Ureter (tissue), 1 donor: ENCODE measurements at regions not wholly inside any gene's neighbourhood (a gene's known extent, or its start where the extent isn't known, plus 50 kb on each side); places are given as distances from the start of the nearest gene placed in this dataset.
A peak's percentile ranks its signal among the peaks of the same experiment; 100 is the strongest.
"Not testable (repeated sequence)": the region's sequence is repeated elsewhere in the genome, so short reads cannot be mapped to it uniquely, and the experiment has no call there.

Experiments
- DNase-seq: peaks from one replicate; pipeline ENCODE4 v3.0.0-alpha.2; 2020; ENCODE audit warnings: low spot score
- donor health status: DM: yes; HTN: yes; CAD: no.

DNA sequence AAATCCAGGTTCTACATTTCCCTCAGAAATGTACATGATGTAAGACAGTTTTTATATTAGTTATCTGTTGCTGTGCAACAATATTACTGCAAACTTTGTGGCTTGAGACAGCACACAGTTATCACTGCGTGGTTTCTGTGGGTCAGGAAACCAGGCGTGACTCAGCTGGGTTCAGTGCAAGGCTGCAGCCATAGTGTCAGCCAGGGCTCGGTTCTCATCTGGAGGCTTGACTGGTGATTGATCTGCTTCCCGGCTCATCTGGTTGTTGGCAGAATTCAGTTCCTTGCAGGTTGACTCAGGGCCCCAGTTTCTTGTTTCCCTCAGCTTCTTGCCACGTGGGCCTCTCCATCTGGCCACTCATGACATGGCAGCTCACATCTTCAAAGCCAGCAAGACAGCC is 146.8 kb upstream of the ROPN1B start:
- DNase-seq = not testable (repeated sequence)

DNA sequence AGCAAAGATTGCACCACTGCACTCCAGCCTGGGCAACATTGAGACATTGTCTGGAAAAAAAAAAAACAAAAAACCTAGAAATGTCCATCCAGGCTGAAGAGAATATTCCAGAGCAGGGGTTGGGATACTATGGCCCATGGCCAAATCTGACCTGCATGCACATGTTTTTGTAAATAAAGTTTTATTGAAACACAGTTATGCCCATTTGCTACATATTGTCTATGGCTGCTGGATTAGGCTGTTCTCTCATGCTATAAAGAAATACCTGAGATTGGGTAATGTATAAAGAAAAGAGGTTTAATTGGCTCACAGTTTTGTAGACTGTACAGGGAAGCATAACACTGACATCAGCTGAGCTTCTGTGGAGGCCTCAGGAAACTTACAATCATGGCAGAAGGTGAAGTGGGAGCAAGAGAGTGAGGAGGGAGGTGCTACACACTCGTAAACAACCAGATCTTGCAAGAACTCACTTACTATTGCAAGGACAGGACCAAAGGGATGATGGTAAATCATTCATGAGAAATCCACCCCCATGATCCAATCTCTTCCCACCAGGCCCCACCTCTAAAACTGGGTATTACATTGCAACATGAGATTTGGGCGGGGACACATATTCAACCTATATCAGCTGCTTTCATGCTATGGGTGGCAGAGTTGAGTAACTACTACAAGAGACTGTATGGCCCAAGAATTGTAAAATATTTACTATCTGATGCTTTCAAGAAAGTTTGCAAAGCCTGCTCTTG is 137.8 kb upstream of the ROPN1B start:
- DNase-seq = not testable (repeated sequence)

DNA sequence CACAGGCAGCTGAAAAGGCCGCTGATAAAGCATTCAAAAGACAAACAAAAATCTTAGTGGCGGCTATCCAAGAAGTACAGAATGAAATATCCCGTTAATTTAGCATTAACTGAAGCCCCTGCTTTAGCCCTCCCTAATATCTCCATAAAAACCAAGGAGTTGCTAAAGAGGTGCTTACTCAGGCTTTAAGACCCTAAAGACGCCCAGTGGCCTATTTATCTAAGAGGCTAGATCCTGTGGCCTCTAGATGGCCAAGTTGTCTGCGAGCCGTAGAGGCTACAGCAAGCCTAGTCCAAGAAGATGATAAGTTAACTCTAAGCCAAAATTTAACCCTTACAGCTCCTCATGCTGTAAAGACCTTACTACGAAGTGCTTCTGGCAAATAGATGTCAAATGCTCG is 133.4 kb upstream of the ROPN1B start:
- not testable (repeated sequence) for DNase-seq

DNA sequence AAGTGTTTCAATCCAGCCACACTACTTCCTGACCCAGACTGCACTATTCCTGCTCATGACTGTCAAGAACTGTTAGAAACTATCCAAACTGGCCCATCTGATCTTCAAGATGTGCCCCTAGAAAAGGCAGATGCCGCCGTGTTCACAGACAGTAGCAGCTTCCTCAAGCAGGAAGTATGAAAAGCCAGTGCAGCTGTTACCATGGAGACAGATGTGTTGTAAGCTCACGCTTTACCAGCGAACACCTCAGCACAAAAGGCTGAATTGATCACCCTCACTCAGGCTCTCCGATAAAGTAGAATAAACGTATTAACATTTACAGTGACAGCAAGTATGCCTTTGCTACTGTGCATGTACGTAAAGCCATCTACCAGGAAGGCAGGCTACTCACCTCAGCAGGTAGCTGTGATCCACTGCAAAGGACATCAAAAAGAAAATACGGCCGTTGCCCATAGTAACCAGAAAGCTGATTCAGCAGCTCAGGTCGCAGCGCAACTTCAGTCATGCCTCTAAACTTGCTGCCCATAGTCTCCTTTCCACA is 132.9 kb upstream of the ROPN1B start:
- not testable (repeated sequence) for DNase-seq

DNA sequence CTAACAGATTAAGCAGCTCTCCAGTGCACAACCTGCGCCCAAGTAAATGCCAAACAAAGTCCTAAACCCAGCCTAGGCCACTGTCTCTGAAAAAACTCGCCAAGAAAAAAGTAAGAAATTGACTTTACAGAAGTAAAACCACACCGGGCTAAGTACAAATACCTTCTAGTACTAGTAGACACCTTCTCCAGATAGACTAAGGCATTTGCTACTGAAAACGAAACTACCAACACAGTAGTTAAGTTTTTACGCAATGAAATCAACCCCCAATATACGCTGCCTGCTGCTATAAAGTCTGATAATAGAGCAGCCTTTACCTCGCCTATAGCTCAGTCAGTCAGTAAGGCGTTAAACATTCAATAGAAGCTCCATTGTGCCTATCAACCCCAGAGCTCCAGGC is 132.2 kb upstream of the ROPN1B start:
- DNase-seq = not testable (repeated sequence)

DNA sequence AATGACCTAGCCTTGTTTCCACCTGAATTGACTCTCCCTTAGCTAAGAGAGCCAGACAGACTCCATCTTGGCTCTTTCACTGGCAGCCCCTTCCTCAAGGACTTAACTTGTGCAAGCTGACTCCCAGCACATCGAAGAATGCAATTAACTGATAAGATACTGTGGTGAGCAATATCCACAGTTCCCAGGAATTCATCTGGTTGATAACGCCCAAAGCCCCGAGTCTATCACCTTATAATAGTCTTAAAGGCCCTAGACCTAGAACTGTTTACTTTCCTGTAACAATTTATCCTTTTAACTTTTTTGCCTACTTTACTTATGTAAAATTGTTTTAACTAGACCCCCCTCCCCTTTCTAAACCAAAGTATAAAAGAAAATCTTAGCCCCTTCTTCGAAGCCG is 130.1 kb upstream of the ROPN1B start:
- not testable (repeated sequence) for DNase-seq

DNA sequence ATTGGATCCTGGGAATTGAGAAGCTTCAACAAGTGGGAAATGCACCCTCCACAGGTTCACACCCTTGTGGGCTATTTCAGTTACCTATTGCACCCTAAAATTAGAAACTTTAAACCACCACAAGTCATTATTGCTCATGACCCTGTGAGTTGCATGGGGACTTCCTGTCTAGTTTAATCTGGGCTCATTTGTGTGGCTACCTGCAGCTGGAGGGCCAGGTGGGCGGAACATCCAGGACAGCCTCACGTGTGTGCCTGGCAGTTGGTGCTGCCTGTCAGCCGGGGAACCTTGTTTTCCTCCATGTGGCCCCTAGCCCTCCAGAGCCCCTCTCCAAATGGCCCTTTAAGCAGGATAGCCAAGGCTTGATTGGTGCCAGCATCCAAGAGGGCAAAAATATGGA is 128.5 kb upstream of the ROPN1B start:
- not testable (repeated sequence) for DNase-seq

DNA sequence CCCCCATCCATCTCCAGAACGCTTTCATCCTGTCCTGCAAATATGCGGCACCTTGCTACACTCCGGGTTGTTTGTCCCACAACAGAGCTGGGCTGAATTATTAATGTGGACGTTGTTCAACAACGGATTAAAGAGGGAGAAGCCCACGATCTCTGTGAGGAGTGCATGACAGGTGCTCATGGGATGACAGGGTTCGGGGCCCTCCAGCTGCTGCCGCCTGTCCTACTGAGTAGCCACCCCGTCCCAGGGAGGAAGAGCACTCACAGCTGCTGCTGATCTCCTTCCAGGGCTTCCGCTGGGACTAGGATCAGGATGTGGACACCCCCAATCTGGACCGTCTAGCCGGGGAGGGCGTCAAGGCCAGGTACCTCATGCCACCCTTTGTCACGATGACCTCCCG is 121.0 kb upstream of the ROPN1B start:
- not testable (repeated sequence) for DNase-seq

DNA sequence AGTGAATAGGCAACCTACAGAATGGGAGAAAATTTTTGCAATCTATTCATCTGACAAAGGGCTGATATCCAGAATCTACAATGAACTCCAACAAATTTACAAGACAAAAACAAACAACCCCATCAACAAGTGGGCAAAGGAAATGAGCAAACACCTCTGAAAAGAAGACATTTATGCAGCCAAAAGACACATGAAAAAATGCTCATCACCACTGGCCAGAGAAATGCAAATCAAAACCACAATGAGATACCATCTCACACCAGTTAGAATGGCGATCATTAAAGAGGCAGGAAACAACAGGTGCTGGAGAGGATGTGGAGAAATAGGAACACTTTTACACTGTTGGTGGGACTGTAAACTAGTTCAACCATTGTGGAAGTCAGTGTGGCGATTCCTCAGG is 114.0 kb upstream of the ROPN1B start:
- not testable (repeated sequence) for DNase-seq

DNA sequence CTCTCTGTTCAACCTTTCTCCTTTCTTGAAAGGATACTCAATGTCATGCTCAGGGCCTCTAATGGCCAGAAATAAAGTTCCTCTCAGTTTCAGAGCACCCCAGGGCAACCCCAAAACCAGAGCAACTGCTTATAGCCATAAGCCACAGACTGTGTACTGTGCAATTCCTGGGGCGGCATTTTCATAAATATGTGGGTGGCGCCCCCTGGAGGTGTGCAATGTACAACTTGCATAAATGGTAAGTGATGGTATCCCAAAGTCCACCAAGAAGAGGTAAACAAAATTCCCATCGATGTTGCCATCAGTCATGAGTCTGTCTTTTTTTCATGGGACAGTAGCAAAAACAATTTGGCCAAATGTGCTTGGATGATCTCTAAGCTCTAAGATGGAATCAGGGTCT is 108.4 kb upstream of the ROPN1B start:
- DNase-seq = not testable (repeated sequence)

DNA sequence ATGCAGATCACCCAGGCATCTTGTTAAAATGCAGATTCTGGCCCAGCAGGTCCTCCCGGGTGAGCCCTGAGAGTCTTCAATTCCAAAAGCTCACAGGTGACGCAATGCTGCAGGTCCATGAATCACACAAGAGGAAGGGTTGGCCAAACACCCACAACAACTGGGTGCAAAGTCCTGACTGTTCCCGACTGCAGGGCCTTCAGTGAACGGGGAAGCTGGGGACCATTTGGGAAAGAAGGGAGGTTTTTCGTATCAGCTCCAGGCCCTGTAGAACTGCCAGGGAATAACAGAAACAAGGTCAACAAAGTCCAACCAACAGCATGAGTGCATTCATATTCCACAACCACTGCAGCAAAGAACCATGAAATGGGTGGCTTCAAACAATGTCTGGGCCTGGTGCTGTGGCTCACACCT is 106.1 kb upstream of the ROPN1B start:
- not testable (repeated sequence) for DNase-seq

DNA sequence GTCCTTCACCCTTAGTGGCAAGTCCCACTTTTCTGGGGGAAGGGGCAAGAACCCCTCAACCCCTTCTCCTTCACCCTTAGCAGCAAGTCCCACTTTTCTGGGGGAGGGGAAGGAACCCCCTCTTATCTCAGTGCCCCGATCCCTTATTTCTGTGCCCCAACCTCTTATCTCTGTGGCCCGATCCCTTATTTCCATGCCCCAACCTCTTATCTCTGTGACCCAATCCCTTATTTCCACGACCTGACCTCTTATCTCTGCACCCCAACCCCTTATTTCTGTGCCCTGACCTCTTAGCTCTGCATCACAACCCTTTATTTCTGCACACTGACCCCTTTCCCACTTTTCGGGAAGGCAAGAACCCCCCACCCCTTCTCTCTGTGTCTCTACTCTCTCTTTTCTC is 104.4 kb upstream of the ROPN1B start:
- not testable (repeated sequence) for DNase-seq

DNA sequence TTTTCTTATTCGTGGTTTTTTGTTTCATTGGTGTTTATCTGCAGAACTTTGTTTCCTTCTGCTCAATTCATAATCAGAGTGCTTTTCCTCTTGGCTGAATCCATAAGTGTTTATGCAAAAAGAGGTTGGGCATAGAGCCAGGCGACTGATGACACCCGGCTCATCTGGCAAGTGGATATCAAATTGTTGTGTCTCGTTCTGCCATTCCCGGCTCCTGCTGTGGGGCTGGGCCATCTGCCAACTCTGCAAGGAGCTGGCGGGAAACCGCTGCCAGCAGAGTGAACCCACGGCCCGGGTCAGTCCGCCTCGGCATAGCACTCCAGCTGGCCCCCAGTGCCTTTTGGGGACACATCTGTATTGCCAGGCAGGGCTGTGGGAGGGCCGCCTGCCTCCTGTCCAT is 83.0 kb upstream of the ROPN1B start:
- DNase-seq = peak; percentile 56

DNA sequence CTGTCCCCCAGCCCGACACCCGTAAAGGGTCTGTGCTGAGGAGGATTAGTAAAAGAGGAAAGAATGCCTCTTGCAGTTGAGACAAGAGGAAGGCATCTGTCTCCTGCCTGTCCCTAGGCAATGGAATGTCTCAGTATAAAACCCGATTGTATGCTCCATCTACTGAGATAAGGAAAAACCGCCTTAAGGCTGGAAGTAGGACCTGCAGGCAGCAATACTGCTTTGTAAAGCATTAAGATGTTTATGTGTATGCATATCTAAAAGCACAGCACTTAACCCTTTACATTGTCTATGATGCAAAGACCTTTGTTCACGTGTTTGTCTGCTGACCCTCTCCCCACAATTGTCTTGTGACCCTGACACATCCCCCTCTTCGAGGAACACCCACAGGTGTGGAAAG is 69.8 kb upstream of the ROPN1B start:
- not testable (repeated sequence) for DNase-seq

DNA sequence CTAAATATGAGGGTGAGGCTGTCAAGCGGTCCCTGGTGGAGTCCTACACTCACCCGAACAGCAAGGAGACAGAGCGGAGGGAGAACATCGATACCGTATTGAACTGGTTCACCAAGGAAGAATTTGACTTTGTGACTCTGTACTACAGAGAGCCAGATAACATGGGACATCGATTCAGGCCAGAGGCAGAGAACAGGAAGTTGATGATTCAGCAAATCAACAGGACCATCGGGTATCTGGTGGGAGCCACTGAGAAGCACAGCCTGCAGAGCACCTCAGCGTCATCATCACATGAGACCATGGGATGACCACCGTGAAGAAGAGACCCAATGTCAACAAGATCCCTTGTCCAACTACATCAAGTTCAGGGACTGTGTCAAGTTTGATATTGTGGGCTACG is 67.5 kb upstream of the ROPN1B start:
- not testable (repeated sequence) for DNase-seq

DNA sequence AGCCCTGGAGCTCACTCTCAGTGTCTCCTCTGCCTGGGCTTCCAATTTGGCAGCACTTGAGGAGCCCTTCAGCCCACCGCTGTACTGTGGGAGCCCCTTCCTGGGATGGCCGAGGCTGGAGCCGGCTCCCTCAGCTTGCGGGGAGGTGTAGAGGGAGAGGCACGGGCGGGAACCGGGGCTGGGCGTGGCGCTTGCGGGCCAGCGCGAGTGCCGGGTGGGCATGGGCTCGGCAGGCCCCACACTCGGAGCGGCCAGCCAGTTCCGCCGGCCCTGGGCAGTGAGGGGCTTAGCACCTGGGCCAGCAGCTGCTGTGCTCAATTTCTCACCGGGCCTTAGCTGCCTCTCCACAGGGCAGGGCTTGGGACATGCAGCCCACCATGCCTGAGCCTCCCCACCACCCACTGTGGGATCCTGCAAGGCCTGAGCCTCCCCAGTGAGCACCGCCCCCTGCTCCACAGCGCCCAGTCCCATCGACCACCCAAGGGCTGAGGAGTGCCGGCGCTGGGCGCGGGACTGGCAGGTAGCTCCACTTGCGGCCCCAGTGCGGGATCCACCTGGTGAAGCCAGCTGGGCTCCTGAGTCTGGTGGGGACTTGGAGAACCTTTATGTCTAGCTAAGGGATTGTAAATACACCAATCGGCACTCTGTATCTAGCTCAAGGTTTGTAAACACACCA is 65.1 kb upstream of the ROPN1B start:
- DNase-seq = not testable (repeated sequence)

DNA sequence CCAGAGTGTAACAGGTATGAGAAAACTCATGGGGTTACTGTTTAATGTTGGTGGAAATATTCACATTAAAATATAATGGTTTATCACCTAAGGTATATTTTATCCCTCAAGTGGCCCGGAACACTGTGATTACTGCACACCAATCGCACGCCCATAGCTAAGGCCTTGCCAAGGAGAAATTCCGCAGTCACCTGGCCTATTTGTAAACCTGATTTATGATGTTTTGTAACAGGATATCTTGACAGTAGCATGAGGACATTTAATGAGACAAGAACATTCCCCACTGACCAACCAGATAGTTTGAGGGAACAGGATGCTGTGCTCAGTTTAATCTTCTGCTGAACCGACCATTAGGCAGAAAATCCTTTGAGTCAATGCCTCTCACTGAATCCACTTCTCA is 61.7 kb upstream of the ROPN1B start:
- not testable (repeated sequence) for DNase-seq

DNA sequence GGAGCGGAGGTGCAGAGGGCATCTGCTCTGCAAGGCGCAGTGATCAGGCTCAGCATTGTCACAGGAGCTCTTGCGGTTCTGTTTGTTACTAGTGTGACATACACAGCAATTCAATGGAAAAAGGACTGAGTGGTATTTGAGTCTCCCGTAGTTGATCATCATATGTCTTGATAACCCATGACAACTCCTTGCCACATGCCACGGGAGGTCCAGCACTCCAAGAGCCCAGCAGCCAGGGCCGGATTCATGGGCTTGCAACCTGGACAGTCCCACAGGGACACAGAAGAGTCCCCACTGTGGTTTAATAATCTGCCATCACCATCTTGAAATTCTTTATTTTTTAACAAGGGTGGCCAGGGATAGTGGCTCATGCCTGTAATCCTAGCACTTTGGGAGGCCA is 58.1 kb upstream of the ROPN1B start:
- DNase-seq = not testable (repeated sequence)

DNA sequence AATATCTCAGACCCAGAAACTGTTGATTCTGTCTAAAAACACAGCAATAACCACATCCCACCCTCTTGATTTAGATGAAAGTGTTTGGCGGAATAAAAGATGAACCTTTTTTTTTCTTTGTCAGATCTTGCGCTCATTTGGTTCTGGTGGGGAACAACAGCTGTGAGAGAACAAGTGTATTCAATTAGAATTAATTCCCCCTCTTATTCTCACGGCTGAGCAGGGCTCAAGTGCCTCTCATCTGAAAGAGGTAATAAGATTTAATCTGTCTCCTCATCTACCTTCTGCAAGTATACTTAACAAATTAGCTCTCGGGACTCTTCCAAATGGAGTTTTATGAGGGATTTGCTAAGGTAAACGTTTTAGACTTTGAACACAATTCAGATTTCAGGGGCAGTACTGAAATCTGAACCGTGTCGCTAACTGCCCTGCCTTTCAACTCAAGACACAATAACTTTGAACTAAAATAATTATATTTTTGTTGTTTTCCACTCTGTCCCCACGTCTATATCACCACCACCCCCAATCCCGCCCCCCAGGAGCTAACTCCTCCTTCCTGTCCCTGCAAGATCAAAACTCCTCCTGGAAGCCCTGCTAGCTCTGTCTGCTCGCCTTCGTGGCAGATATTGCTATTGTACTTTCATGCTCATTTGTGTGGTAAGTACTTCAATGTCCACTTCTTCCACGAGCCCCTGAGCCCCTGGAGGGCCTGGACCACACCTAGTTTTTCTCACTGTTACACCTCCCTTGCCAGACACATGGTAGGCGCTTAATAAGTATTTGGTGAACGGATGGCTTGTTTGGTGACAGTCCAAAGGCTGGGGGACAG is 54.2 kb upstream of the ROPN1B start:
- not testable (repeated sequence) for DNase-seq

DNA sequence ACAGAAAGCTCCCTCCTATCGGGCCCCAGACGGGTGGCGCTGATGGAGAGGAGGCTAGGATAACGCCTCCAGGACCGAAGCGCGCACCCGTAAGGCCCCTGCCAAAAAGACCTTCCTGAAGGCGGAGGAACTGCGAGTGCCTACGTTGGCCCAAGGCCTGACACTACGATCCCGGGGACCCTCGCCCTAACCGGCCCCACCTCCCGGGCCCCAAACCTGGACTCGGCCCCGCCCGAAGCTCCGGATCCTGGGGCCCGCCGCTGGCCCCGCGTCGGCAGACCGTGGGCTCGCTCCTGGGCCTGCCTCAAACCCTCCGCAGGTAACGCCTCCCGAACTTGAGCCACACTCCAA is 53.6 kb upstream of the ROPN1B start:
- not testable (repeated sequence) for DNase-seq

DNA sequence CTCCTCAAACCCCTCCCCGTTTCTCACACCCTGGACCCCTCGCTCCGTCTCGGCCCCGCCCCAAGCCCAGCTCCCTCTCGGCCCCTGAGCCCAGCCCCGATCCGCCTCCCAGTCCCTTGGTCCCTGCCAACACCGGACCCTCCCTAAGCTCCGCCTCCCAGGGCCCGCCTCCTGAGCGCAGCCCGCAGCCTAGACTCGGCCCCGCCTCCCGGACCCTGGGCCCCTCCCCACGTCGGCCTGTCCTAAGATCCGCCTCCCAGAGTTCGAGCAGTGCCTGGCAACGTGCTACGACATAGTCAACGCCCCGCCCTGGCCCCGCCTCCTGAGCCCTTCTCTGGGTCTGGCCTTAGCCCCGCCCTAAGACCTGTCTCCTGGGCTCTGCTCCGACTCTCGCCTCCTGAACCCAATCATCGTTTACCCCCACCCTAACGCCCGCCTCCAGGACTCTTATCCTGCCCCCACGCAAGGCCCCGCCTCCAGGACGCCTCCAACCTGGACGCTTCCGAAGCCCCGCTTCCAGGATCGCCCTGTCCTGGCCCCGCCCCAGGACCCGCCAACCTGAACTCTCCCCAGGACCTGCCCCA is 53.1 kb upstream of the ROPN1B start:
- DNase-seq = peak; percentile 100
